ENCODE measurements at regions not wholly inside any gene's neighbourhood (a gene's known extent, or its start where the extent isn't known, plus 50 kb on each side); places are given as distances from the start of the nearest gene placed in this dataset.
A peak's percentile ranks its signal among the peaks of the same experiment; 100 is the strongest.
"Not testable (repeated sequence)": the region's sequence is repeated elsewhere in the genome, so short reads cannot be mapped to it uniquely, and the experiment has no call there.

DNA sequence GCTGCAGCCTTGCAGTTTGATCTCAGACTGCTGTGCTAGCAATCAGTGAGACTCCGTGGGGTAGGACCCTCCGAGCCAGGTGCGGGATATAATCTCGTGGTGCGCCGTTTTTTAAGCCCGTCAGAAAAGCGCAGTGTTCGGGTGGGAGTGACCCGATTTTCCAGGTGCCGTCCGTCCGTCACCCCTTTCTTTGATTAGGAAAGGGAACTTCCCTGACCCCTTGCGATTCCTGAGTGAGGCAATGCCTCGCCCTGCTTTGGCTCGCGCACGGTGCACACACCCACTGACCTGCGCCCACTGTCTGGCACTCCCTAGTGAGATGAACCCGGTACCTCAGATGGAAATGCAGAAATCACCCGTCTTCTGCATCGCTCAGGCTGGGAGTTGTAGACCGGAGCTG lies 203.2 kb downstream of the SNCAIP start:
- not testable (repeated sequence) for DNase-seq (ENCODE audit: low read depth)

DNA sequence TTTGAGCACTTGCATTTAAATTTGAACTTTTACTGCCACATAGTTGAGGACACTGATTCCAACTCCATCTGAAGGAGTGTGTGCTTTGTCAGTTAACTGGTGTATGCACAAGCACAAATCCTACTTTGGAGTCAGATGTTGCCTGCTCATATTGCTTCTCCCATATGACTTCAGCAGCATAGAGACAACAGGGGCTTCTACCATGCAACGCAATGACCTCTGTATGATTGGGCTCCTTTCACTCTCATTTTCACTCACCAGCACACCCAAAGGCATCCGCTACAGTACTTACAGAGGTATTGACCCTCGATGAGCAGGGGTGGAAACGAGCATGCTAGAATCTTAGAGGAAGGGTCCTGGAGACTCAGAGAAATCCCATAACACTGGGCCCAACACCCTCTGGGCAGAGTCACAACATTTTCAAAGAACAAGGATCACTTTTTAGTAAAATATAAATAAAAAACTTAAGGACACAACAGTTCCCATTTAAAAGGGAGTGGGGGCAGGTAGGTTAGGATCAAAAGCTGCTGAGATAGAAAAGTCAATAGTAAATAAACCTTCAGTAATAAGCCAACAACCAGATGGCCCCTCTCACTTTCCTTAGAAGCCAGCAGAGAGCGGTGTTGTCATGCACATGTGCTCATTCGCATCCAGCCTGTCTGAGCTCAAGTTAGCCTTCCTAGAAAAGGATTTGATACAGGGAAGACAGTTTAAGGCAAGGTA lies 203.8 kb downstream of the SNCAIP start:
- DNase-seq (ENCODE audit: low read depth), result peak; percentile 63

DNA sequence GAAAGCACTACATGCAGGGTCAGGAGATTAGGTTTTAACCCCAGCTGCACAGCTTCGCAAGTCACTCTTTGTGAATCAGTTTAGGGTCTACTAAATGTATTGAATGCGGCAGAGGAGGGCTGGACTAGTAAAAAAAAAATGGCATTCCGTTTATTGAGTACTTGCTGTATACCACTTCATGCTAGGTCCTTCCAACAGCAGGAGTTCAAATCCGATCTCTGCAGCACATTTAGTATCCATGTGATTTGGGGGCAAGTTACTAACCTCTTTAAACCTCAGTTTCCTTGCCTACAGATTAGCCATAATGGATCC lies 204.4 kb downstream of the SNCAIP start:
- DNase-seq (ENCODE audit: low read depth), result no peak

DNA sequence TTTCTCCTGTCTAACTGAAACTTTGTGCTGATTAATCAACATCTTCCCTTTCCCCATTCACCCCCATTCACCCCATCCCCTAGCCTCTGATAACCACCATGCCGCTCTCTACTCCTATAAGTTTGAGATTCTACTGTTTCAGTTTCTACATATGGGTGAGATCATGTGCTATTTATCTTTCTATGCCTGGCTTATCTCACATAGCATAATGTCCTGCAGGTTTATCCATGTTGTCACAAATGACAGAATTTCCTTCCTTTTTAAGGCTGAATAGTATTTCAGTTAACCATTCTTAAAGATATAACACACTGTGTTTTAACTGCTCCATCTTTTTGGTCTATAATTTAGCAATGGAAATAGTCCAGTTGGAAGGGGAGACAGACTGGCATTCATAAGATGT lies 205.1 kb downstream of the SNCAIP start:
- DNase-seq (ENCODE audit: low read depth), result no peak

DNA sequence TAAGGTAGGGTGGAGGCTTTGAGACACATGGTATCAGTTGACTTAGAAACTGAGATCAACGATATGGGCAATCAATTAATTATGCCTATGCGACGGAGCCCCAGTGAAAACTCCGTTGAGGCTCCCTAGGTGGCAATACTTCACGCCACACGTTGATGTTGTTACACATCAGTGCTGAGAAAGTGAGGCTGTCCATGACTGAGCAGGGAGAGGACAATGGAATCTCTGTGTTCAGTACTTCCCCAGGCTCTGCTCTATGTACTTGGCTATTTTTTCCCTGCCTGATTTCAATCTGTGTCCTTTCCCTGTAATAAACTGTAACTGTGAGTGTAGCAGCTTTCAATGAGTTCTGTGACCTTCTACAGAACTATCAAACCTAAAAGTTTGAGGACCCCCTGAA lies 211.7 kb downstream of the SNCAIP start:
- DNase-seq (ENCODE audit: low read depth), result no peak

DNA sequence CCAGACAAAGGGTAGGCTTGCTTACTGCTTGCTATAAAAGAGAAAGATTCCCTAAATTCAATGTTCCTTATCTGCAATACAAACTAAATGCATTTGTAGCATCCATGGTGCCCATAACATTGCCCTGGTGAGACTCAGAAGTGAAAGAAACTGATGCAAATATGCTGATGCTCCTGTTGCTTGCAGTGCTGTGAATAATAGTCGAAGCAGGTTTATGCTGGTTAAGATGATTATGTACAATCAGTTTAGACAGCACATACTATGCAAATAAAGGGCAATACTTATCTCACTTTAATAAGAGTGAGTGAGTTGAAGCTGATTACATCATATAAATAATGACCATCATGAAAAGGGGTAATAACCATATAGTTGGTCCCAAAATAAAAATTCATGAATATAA lies 215.5 kb downstream of the SNCAIP start:
- no peak for DNase-seq (ENCODE audit: low read depth)

DNA sequence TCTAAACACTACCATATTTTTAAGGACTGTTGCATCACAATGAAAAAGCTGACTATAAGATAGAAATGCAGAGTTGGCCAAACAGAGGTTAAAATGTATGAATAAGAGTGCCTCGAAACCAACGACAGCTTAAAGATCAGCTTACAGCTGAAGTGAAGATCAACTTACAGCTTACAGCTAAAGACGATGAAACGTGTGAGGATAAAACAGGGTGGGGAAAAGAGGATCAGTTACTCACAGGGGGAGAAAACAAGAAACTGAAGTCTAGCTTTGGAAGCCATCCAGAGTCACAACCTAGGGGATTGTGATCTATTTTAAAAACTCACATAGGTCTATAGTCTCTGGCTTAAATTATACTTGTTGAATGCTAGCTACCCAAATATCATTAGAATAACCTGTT lies 220.0 kb downstream of the SNCAIP start:
- DNase-seq (ENCODE audit: low read depth), result no peak

DNA sequence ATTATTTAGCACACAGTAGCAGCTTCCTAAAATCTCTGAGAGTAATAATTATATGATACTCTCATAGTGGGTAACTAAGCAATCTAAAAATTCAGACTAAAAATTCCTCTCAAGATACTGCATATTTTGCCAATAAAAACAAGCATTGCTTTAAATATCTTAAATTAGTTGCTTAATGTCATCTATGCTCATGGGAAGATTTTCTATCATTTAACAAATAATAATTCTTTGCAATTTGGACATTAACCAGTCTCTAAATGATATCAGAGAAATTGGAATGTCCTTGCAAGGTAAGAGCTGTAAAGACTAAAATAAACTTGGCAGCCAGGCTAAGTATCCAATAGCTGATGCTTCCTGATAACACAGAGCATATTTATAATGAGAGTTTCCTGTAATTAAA lies 221.8 kb downstream of the SNCAIP start:
- DNase-seq (ENCODE audit: low read depth), result no peak

DNA sequence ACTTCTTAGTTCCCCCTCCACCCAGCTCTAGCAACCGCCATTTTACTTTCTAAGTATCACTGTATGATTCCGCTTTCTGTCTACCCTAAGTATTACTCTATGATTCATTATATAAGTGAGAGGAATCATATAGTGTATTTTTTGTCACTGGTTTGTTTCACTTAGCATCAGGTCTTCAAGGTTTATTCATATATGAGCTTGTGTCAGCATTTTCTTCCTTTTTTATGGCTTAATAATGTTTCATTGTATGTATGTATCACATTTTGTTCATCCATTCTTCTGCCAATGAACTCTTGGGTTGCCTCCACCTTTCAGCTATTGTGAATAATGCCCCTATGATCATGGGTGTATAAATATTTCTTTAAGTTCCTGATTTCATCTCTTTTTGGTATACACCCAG lies 222.8 kb downstream of the SNCAIP start:
- no peak for DNase-seq (ENCODE audit: low read depth)

DNA sequence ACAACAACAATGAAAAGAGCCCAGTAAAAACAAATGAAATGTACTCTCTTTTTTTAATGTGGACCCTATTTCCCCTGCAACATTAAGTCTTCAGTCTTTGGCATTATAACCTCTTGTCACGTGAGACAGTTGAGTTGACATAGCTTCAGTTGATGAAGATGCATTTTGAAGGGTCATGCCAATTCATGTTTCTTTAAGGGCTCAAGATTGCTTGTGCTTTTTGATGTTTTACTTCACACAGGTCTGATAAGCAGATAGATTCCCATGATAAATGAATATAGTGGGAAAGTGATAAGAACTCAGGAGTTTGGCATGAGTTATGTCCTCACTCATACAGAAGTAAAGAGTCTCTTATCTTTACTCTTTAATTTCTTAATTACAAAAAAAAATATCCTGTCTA lies 229.4 kb downstream of the SNCAIP start:
- DNase-seq (ENCODE audit: low read depth), result no peak

DNA sequence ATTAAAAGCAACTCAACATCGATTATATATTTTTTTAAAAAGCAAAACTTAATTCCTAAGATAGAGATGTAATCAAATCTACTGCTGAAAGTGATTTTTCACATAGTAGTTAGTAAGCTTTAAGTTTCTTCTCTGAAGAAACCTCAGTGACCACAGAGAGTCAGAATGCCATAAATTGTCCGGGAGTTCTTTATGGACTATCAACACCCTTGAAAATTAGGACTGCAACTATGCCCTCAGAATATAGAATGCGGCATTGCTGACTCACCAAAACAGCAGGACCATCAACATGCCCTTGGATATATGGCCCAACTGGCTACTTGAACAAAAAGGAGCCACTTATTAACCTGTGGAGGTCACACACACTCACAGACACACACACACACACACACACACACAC lies 228.9 kb upstream of the SNX2 start:
- DNase-seq (ENCODE audit: low read depth), result no peak

DNA sequence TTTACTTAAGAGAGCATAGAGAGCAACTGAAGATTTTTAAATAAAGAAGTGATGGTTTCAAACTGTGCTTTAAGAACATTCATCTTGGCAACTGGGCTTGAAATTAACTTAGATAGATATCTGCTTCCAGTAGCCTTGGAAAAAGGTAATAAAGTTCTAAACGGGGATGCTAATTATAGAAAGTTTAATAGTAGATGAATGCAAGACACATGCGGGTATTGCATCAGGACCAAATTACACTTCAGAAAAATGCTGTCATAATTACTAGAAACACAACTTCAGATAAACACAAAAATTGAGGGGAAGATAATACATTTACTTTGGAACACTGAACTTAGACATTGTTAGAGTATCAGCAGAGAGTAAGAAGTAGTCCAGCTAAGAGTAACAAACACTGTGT lies 227.7 kb upstream of the SNX2 start:
- DNase-seq (ENCODE audit: low read depth), result no peak

DNA sequence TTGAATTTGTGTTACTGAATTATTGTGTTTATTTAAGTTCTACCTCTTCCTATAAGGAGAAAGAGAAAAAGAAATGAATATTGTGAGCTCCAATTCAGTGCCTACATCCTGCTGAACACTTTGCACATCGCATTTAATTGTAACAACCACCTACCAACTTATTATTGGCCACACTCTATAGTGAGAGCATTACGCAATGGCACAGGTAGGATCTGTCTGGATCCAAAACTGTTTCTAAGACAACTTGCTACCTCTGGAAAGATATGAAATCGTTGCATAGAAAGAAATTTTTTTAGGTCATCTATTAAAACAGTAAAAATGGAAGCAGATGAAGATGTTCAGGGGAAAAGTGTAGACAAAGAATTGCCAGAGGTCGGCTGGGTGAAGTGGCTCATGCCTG lies 227.2 kb upstream of the SNX2 start:
- no peak for DNase-seq (ENCODE audit: low read depth)

DNA sequence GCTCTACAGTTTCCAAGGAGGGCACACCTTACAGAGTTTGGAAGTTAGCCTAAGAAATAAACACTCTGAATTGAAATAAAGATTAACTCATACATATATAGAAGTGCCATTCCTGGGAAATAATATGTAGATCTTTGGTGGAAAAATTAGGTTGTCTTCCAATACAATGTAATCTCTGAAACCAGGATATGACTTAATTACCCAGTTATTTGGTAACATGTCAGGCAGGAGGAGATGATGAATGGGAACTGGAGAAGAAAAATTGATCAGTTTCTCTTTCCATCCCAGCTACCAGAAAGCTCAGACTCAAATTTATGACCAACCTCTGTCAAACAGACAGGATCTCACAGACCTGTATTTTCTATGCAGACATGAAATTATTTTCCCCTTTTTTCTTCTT lies 215.2 kb upstream of the SNX2 start:
- no peak for DNase-seq (ENCODE audit: low read depth)

DNA sequence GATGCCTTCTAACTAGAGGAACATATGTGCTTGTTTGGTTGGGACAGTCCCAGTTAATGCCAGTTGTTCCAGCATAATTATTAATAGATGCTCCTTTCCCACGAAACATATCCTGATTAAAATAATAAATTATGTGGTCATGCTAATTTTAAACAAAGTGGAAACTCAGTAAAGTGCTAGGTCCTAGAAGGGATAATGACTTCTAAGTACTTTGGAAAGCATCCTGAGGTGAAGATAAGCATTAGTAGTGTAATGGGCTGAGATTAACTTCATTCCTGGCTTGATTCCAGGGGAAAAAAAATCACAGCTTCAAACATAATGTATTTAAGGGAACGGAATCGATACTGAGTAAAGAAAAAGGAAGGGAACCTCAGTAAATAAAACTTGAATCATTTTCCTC lies 213.7 kb upstream of the SNX2 start:
- DNase-seq (ENCODE audit: low read depth), result no peak

DNA sequence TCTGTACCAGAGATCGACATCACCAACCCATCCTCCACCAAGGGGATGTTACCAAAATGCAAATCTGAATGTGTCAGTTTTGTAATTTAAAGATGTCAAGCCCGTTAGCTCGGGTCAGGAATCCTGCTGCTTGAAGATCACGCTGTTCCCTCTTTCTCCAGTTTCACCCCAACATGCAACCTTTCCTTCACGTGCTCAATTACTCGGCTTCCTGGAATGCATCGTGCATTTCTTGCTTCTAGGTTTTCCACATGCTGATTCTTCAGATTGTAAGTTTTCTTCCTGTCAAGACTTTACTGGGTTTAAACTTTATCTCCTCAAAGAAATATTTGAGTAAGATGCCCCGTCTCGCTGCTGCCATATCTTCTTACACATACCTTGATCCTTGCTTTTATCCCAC lies 209.5 kb upstream of the SNX2 start:
- DNase-seq (ENCODE audit: low read depth), result no peak

DNA sequence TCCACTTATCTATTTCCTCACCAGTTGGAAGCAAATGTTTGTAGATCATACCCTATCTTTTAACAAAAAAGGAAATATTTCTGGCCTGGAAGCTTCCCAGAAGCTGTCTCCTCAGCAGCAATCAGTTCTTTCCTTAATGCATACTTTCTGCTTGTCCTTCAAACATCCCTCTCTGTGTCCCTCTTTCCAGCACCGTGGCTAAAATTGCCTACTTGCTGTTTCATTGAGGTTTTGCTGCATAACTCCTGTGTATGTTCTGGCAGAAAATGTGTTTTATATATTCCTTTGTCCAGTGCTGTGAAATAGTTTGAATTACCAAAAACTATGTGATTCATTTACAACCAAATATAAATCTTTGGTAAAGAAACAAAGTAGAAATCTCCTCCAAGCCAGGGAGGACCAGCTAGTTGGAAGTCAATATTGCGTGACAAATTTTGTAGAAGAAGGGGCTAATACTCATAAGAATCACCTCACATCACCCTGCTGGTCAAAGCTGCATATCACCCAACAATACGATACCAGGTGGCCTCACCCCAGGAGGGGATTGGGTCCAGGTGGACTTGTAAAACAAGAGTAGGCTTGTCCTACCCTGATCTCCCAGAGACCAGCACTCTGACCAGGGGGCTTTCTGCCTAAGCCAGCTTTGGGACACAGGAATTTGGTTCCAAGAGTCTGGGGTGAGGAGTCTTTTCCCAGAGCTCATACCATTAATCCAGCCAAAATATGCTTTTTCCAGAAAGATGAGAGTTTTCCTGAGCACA lies 198.4 kb upstream of the SNX2 start:
- peak; percentile 40 for DNase-seq (ENCODE audit: low read depth)

DNA sequence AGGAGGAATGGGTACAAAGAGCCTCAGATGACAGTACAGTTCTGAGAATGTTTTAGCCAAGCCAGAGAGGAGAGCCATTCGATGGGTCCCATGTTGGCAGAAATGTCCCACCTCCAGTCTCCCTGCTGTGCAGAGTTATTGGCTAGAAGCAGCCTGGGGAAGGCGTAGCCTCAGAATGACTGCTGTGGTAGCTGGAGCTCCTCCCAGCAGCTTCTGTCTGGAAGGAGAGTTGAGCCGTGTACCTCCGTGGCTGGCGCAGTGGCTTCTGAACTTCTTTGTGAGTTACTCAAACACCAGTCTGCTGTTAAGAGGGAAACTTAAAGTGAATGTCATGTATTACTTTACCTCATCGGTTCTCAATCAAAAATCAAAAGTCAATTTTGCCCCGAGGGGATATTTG lies 193.3 kb upstream of the SNX2 start:
- DNase-seq (ENCODE audit: low read depth), result no peak

DNA sequence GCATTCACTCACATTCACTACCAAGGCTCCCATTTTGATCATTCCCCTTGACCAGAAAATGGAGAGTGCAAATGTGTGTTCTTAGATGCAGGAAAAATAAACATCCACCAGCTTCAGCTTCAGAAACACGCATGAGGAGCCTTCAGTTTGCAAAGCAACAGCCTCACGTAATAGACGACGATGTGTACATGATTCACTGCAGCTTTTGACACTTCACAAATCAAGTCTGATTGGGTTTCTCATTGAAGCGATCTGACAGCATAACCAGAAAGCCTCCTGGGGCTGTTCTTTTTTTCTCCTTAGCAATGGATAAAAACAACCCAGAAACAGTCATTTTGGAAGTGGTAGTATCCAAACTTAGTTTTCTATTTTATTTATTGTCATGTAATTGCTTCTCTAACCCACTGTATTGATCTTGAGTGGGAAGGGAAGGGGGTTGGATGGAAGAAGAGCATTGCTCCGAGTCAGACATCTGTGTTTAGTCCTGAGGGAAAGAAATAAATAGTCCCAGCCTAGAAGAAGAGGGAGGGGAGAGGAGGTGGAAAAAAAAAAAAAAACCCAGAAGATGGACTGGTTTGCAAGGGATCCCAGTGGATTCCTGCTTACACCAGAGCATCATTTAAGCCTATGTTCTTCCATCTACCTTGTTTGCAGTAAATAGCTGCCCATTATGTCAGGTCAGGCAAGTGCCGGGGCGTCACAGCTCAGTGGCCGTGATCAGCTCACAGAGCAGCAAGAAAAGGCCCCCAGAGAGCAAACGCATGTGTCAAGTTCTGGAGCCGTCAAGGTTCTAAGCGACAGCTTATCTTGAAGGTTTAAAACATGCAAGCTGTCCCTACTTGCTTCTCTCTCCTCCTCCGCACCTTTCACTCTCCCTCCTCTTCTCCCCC lies 190.2 kb upstream of the SNX2 start:
- DNase-seq (ENCODE audit: low read depth), result peak; percentile 29

DNA sequence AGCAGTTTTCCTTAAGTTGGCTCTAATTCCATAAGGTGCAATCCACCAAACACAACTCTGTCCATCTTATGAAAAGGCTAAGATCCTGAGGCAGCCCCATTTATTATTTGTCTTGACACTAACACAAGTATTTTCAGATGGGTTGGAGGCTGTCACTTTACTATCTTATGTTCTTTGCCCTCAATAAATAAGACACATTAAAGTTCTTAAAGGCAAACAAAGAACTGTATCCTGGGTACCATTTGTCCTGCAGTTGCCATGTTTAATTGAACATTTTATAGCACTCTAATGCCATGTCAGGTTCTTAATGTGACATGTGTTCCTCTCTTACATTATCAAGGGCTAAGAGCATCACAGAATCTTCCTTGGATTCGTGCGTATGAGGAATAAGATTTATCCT lies 189.5 kb upstream of the SNX2 start:
- DNase-seq (ENCODE audit: low read depth), result no peak

DNA sequence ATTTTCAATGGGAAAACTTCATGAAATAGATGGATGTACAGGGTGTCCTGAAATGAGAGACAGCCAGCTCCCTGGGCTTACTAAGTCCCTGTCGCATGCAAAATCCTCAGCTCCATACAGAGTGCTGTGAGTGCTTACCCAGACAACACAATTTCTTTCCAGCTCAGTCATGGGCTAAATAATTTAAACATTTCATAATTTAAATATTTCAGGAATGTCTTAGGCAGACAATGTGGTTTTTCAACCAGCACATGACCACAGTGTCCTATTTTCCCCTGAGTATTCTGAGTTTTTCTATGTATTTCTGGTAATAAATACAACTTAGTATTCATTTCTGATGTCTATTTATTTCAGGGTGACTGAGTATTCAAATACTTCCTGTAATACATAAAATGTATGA lies 188.5 kb upstream of the SNX2 start:
- DNase-seq (ENCODE audit: low read depth), result no peak

DNA sequence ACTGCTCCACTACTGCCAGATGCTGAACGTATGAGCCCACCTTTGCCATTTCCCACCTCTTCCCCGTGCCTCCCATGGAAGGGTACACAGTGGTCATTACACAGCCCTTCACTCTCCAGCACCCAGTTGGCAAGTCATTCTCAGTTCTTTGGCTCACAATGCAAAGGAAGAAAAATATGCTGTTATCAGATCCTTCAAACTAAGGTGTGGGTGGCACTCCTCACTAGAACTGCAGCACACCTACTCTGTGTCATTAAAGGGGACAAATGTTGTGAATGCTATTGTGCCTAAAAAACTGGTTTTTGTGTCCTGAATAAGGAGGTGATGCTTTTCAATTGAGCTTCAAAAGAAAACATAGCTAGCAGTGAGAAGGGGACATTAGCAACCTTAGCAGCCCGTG lies 183.1 kb upstream of the SNX2 start:
- no peak for DNase-seq (ENCODE audit: low read depth)

DNA sequence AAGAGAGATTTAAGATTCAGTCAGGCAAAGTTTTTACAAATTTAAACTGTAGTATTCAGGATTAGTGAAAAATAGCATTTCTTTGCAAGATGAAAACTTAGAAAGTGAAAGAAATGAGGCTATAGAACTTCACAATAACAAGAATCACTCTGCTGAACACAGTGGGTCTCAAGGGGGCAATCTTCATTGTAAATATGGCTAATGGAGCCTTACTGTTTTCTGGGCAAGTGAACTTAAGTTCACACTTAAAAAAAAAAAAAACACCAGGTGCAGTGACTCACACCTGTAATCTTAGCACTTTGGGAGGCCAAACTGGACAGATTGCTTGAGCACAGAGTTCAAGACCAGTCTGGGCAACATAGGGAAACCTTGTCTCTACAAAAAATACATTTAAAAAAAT lies 175.9 kb upstream of the SNX2 start:
- no peak for DNase-seq (ENCODE audit: low read depth)
